Caco-2 (cell line): ENCODE measurements at regions not wholly inside any gene's neighbourhood (a gene's known extent, or its start where the extent isn't known, plus 50 kb on each side); places are given as distances from the start of the nearest gene placed in this dataset.

Experiments used
- BruUV-seq: library from RNA; stranded (reverse); fragments of 400-500 nt; replicated peaks from 2 replicates; lab custom pipeline; 2021; lab: Mats Ljungman, UMichigan
- CTCF ChIA-PET: fragments of 300-600 bp; sonication (Branson Sonifier 250); formaldehyde crosslinking; loops from one replicate; lab custom pipeline; 2022; ENCODE audit warnings: antibody characterized with exemption; lab: Charles Lee
- POLR2A ChIA-PET: fragments of 300-600 bp; sonication (Branson Sonifier 250); formaldehyde crosslinking; loops from one replicate; lab custom pipeline; 2022; ENCODE audit warnings: antibody characterized with exemption; lab: Charles Lee
- DNase-seq, 2 experiments: peaks; one replicate each; pipeline versions ENCODE4 v3.0.0 to v3.0.0-alpha.2; 2020 to 2022
- H3K27me3 ChIP-seq: replicated peaks from 2 replicates; pipeline ENCODE4 v1.6.0; 2011; ENCODE audit warnings: low read length; ENCODE audit not compliant: control insufficient read depth, insufficient read depth
- H3K36me3 ChIP-seq: 2 replicates; pipeline ENCODE4 v1.5.1; 2011; ENCODE audit warnings: low read length; ENCODE audit not compliant: control insufficient read depth, insufficient read depth
- H3K4me1 ChIP-seq: fragments of 250-450 bp; sonication (Bioruptor Pico); 2 replicates; pipeline ENCODE4 v1.5.1; 2020; ENCODE audit warnings: mild to moderate bottlenecking
- H3K4me3 ChIP-seq: 2 replicates; pipeline ENCODE4 v1.5.1; 2011; ENCODE audit warnings: low read depth, mild to moderate bottlenecking, control low read depth, low read length
- H3K9me3 ChIP-seq: fragments of 250-450 bp; sonication (Bioruptor Pico); 2 replicates; pipeline ENCODE4 v1.5.1; 2020; ENCODE audit warnings: mild to moderate bottlenecking, moderate library complexity
- H3K27ac Mint-ChIP-seq: one replicate; pipeline ENCODE4 v1.8.0; 2022; ENCODE audit warnings: mixed read lengths; ENCODE audit not compliant: unreplicated experiment
- H3K27me3 Mint-ChIP-seq: one replicate; pipeline ENCODE4 v1.8.0; 2022; ENCODE audit warnings: mixed read lengths; ENCODE audit not compliant: insufficient read depth, unreplicated experiment
- H3K36me3 Mint-ChIP-seq: one replicate; pipeline ENCODE4 v1.8.0; 2022; ENCODE audit warnings: mild to moderate bottlenecking, mixed read lengths; ENCODE audit not compliant: insufficient read depth, unreplicated experiment
- H3K4me1 Mint-ChIP-seq: one replicate; pipeline ENCODE4 v1.8.0; 2022; ENCODE audit warnings: low read depth, mixed read lengths; ENCODE audit not compliant: unreplicated experiment
- H3K4me3 Mint-ChIP-seq: one replicate; pipeline ENCODE4 v1.8.0; 2022; ENCODE audit warnings: mild to moderate bottlenecking, moderate library complexity, mixed read lengths; ENCODE audit not compliant: unreplicated experiment
- H3K9me3 Mint-ChIP-seq: one replicate; pipeline ENCODE4 v1.8.0; 2022; ENCODE audit warnings: mixed read lengths; ENCODE audit not compliant: unreplicated experiment
- CTCF ChIP-seq, 2 experiments: fragments of 200-600 bp in 1 of 2; IDR thresholded peaks; 1 replicate in 1 of 2; 2 replicates in 1 of 2; pipeline versions ENCODE4 v1.5.1 to v1.8.0; 2011 to 2022; ENCODE audit warnings: antibody characterized with exemption in 1 of 2, control low read depth in 1 of 2, inconsistent platforms in 1 of 2, low read depth in 1 of 2, low read length in 1 of 2, mild to moderate bottlenecking in 1 of 2, moderate library complexity in 1 of 2; ENCODE audit not compliant: insufficient read depth in 1 of 2, severe bottlenecking in 1 of 2, unreplicated experiment in 1 of 2
- intact Hi-C: fragments of 100-400 bp; cut with micrococcal nuclease; formaldehyde crosslinking; loops from one replicate; pipeline ENCODE4 v1.10.0; 2022; ENCODE audit not compliant: unreplicated experiment

GRCh38 chr13:59266478-59267063 is 897.2 kb downstream of the DIAPH3 start:
- Histone ChIP-seq H3K36me3 (no peaks in the 10 kb centered on the region), H3K4me3 (no peak overlapping the region), H3K4me1 (0 out of 2 replicates have a peak, but pooled peaks cover 6% of the 10 kb centered on the region), H3K27me3 (no peaks in the 10 kb centered on the region), H3K9me3 (no peaks in the 10 kb centered on the region)
- no peaks in the 10 kb centered on the region for H3K9me3 Mint-ChIP-seq
- CTCF ChIA-PET = no interaction called here
- POLR2A ChIA-PET = no interaction called here
- H3K27me3 Mint-ChIP-seq = peaks cover 3% of the 10 kb centered on the region
- H3K4me3 Mint-ChIP-seq = no peak overlapping the region
- TF ChIP-seq CTCF (IDR thresholded peaks at IDR 0.05; ENCODE audit: insufficient read depth in 1 of 2, low read depth in 1 of 2, low read length in 1 of 2, severe bottlenecking in 1 of 2, unreplicated experiment in 1 of 2) = no peak
- BruUV-seq = no TSS peak
- H3K4me1 Mint-ChIP-seq = peaks cover 6% of the 10 kb centered on the region
- H3K27ac Mint-ChIP-seq = no peak overlapping the region
- DNase-seq = no peak
- intact Hi-C loops = no loop called here
- no peaks in the 10 kb centered on the region for H3K36me3 Mint-ChIP-seq

GRCh38 chr13:59269476-59269875 is 894.3 kb downstream of the DIAPH3 start:
- CTCF ChIA-PET = no interaction called here
- intact Hi-C loops = no loop called here

GRCh38 chr13:59270327-59270726 is 893.4 kb downstream of the DIAPH3 start:
- TF ChIP-seq CTCF (IDR thresholded peaks at IDR 0.05; ENCODE audit: insufficient read depth in 1 of 2, low read depth in 1 of 2, low read length in 1 of 2, severe bottlenecking in 1 of 2, unreplicated experiment in 1 of 2) = no peak
- no peak overlapping the region for H3K4me3 Mint-ChIP-seq
- POLR2A ChIA-PET = no interaction called here
- CTCF ChIA-PET = no interaction called here
- DNase-seq = no peak
- Histone ChIP-seq H3K36me3 (no peaks in the 10 kb centered on the region), H3K4me3 (no peak overlapping the region), H3K27me3 (no peaks in the 10 kb centered on the region), H3K9me3 (no peaks in the 10 kb centered on the region), H3K4me1 (0 out of 2 replicates have a peak, but pooled peaks cover 6% of the 10 kb centered on the region)
- no peaks in the 10 kb centered on the region for H3K9me3 Mint-ChIP-seq
- no peaks in the 10 kb centered on the region for H3K36me3 Mint-ChIP-seq
- H3K4me1 Mint-ChIP-seq = peaks cover 6% of the 10 kb centered on the region
- H3K27ac Mint-ChIP-seq = no peak overlapping the region
- peaks cover 3% of the 10 kb centered on the region for H3K27me3 Mint-ChIP-seq
- intact Hi-C loops = no loop called here
- BruUV-seq = no TSS peak

More at GRCh38 chr13:59269476-59269875, 894.3 kb downstream of the DIAPH3 start:
- H3K4me1 Mint-ChIP-seq = peaks cover 6% of the 10 kb centered on the region
- no peak overlapping the region for H3K27ac Mint-ChIP-seq
- H3K4me3 Mint-ChIP-seq = no peak overlapping the region
- Histone ChIP-seq H3K4me1 (0 out of 2 replicates have a peak, but pooled peaks cover 6% of the 10 kb centered on the region), H3K9me3 (no peaks in the 10 kb centered on the region), H3K4me3 (no peak overlapping the region), H3K36me3 (no peaks in the 10 kb centered on the region), H3K27me3 (no peaks in the 10 kb centered on the region)
- peaks cover 3% of the 10 kb centered on the region for H3K27me3 Mint-ChIP-seq
- POLR2A ChIA-PET = no interaction called here
- DNase-seq = no peak
- no peak for TF ChIP-seq CTCF (IDR thresholded peaks at IDR 0.05; ENCODE audit: insufficient read depth in 1 of 2, low read depth in 1 of 2, low read length in 1 of 2, severe bottlenecking in 1 of 2, unreplicated experiment in 1 of 2)
- no TSS peak for BruUV-seq
- H3K36me3 Mint-ChIP-seq = no peaks in the 10 kb centered on the region
- no peaks in the 10 kb centered on the region for H3K9me3 Mint-ChIP-seq
